ENCODE measurements at regions not wholly inside any gene's neighbourhood (a gene's known extent, or its start where the extent isn't known, plus 50 kb on each side); places are given as distances from the start of the nearest gene placed in this dataset.

GRCh38 chr15:77768521-77769078 is 135.9 kb upstream of the LINGO1 start:
- TF ChIP-seq CTCF (IDR thresholded peaks at IDR 0.05) (no peak), EZH2 (IDR thresholded peaks at IDR 0.05; ENCODE audit: borderline replicate concordance, insufficient read depth, low read depth, low read length, poor library complexity, severe bottlenecking) (no peak)

Data from B cell (primary cell).